ENCODE measurements at regions not wholly inside any gene's neighbourhood (a gene's known extent, or its start where the extent isn't known, plus 50 kb on each side); places are given as distances from the start of the nearest gene placed in this dataset.
A peak's percentile ranks its signal among the peaks of the same experiment; 100 is the strongest.
"Not testable (repeated sequence)": the region's sequence is repeated elsewhere in the genome, so short reads cannot be mapped to it uniquely, and the experiment has no call there.

GRCh38 chr10:71015674-71016073, 127.3 kb upstream of the PCBD1 start:
- peak; percentile 45 for DNase-seq (ENCODE audit: extremely low read depth, low read depth, low spot score)

GRCh38 chr10:71020061-71020460, 131.7 kb upstream of the PCBD1 start:
- not testable (repeated sequence) for DNase-seq (ENCODE audit: extremely low read depth, low read depth, low spot score)

- DNase-seq (ENCODE audit: extremely low read depth, low read depth, low spot score): no peak
These were observed 133.0 kb upstream of the PCBD1 start for GRCh38 chr10:71021402-71021801.

GRCh38 chr10:71023704-71024283, 135.4 kb upstream of the PCBD1 start:
- no peak for DNase-seq (ENCODE audit: extremely low read depth, low read depth, low spot score)

- no peak for DNase-seq (ENCODE audit: extremely low read depth, low read depth, low spot score)
These were observed 136.1 kb upstream of the PCBD1 start for GRCh38 chr10:71024490-71024889.

DNA sequence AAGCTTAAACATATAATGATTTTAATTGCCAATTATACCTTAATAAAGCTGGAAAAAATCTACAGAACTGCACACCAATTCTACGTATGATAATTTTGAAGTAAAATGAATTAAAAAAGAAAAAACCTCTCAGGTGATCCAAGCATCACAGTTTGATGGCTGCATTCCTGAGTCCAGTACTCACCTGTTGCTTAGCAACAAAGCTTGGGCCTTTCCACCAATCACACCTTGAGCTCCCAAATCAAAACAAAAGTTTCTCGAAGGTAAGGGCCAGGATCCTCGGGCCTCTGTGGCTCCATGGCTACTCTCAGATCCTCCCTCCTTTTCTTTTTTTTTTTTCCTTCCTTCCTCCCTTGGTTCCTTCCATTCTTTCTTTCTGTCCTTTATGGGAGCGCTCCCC, 137.2 kb upstream of the PCBD1 start:
- DNase-seq (ENCODE audit: extremely low read depth, low read depth, low spot score): no peak

GRCh38 chr10:71028066-71028465, 139.7 kb upstream of the PCBD1 start:
- no peak for DNase-seq (ENCODE audit: extremely low read depth, low read depth, low spot score)

DNA sequence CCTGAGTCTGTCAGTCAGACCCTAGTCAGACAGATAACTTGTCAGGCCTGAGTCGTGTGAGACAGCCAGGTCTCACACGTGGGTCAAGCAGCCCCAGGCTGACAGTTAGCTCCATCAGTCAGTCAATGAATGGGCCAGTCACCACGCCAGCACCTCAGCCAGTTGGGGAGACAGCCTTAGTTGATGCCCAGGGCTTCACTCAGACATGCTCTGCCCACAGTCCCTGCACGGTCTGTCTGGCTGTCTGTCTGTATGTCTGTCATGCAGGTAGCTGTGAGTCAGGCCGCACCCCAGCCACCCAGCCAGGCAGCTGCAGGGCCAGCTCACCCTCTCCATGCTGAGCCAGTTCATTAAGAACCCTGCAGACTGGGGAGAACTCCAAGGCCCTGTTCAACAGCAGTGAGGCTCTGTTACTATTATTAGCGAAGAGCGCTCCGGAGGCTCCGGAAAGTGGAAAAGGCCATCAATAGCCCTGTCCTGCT, 141.1 kb upstream of the PCBD1 start:
- DNase-seq (ENCODE audit: extremely low read depth, low read depth, low spot score): no peak

DNA sequence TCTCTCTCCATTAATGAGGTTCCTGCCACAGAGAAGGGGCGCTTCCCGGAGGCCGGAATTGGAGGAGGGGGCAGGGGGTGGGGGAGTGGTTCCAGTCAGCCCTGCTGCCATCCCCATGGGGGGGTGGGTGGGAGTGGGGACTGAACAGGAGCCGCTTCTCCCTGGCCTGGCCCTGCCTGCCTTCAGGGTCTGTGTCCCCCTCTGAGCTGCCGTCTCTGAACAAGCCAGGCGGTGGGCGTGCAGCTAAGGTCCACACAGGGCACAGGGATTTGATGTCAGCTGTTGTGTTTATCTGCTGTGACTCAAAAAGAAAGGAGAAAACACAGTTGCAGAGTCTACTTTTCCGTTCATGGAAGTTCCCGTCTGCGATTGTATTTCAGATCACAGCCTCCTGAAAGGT, 141.5 kb upstream of the PCBD1 start:
- no peak for DNase-seq (ENCODE audit: extremely low read depth, low read depth, low spot score)

DNA sequence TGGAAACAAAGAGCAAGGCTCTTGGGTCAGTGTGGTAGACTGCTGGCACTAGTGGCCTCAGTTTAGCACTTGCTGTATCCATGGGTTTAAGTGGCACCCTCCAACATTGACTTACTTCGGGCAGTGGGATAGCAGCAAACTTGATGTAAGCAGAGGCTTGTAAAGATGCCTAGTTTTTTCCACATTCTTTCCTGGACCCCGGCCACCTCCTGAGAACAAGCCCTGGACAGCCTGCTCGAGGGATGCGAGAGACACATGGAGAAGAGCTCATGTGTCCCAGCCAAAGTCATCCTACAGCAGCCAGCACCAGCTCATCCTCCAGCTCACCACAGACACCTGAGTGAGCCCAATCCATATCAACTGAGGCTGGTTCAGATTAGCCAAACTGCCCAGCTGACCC, 142.7 kb upstream of the PCBD1 start:
- no peak for DNase-seq (ENCODE audit: extremely low read depth, low read depth, low spot score)

DNA sequence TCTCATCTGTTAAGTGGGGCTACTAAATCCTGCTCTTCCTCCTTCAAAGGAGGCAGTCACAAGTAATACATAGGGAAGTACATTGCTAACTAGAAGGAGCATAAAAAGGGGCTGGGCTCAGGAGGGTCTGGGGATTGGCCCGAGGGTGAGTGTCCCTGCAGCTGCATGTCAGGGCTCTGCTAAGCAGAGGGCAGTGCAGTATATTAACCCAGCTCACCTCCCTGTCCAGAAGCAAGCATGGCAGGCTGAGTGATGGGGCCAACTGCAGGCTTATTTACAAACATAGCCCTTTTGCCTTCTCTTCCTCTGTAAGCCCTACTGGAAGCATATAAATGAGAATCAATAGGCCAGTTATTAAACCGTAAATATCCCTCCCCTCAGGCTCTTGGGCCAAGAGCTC, 143.2 kb upstream of the PCBD1 start:
- DNase-seq (ENCODE audit: extremely low read depth, low read depth, low spot score): no peak

GRCh38 chr10:71032887-71033286, 144.5 kb upstream of the PCBD1 start:
- DNase-seq (ENCODE audit: extremely low read depth, low read depth, low spot score): no peak

GRCh38 chr10:71033396-71033980, 145.1 kb upstream of the PCBD1 start:
- DNase-seq (ENCODE audit: extremely low read depth, low read depth, low spot score): no peak

- no peak for DNase-seq (ENCODE audit: extremely low read depth, low read depth, low spot score)
These were observed 147.3 kb upstream of the PCBD1 start for GRCh38 chr10:71035511-71036296.

GRCh38 chr10:71036297-71036966, 148.1 kb upstream of the PCBD1 start:
- DNase-seq (ENCODE audit: extremely low read depth, low read depth, low spot score): no peak

- no peak for DNase-seq (ENCODE audit: extremely low read depth, low read depth, low spot score)
These were observed 149.8 kb upstream of the PCBD1 start for GRCh38 chr10:71038091-71038633.

GRCh38 chr10:71038921-71039320, 150.6 kb upstream of the PCBD1 start:
- DNase-seq (ENCODE audit: extremely low read depth, low read depth, low spot score): no peak

DNA sequence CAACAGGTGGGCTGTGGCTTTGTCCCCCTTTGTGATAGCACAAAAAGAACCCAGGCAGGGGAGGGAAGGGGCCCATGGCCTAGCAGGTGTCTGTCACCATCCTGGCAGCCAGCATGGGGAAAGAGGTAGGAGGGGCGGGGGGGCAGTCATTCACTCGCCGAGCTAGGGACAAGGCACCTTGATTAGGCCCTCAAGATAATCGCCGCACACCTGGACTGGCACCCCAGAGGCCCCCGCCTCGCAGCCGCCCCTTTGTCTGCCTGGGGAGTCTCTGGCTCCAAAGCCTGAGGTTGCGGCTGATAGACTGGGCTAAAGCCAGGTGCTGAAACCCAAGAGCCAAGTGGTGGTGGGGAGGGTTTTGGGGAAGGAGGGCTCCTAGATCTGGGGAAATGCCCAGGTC, 151.2 kb upstream of the PCBD1 start:
- DNase-seq (ENCODE audit: extremely low read depth, low read depth, low spot score): no peak

- DNase-seq (ENCODE audit: extremely low read depth, low read depth, low spot score): no peak
These were observed 152.0 kb upstream of the PCBD1 start for GRCh38 chr10:71040343-71040742.

DNA sequence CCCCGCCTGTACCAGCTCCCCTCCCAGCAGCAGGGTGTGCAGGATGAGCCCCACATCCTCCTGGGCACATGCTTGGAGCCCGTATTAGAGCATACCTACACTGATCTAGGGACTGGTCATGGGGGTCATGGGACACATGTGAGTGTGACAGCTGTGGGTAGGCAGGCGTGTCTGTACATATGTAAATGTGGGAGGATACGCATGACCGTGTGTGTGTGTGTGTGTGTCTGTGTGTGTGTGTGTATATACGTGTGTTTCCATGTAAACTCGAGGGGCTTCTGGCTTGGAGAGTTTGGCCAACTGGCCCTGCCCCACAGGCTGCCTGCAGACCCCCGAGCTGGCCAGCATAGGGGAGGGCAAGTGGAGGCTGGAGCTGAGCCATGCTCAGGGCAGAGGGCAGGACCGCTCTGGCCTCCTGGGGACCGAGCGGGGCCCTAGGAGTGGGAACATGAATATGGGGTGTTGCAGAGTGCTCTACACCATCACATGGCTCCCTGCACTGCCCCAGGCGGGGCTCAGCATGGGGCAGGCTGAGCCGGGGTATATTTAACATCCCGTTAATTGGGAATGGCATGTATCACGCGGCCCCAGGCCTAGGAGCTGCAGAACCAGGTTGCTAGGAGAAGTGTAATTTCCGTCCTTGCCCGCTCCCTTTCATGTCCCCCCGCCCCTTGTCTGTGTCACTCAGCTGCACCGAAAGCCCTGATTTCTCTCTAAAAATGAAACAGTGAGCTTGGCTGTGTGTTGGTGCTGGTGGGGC, 152.7 kb upstream of the PCBD1 start:
- no peak for DNase-seq (ENCODE audit: extremely low read depth, low read depth, low spot score)

GRCh38 chr10:71042216-71042615, 153.9 kb upstream of the PCBD1 start:
- DNase-seq (ENCODE audit: extremely low read depth, low read depth, low spot score): no peak
